ENCODE measurements at regions not wholly inside any gene's neighbourhood (a gene's known extent, or its start where the extent isn't known, plus 50 kb on each side); places are given as distances from the start of the nearest gene placed in this dataset.

- H3K27ac ChIP-seq, result no peak overlapping the region
- intact Hi-C loops (cut with DNase I), result no loop called here
- no peak for TF ChIP-seq CTCF (IDR thresholded peaks at IDR 0.05)
- H3K27me3 ChIP-seq, result no peaks in the 10 kb centered on the region
- H3K36me3 ChIP-seq, result no peaks in the 10 kb centered on the region
- H3K4me3 ChIP-seq, result no peak overlapping the region
- no peak for ATAC-seq
- FAIRE-seq, result no peak
- 95% methylated on average over 2 of the region's 2 CpGs for WGBS, 2 donors
- H3K9me3 ChIP-seq, result no peaks in the 10 kb centered on the region
- no peak for DNase-seq
- H3K4me1 ChIP-seq, result no peaks in the 10 kb centered on the region
Observed at GRCh38 chr15:35813573-35813972, 267.6 kb upstream of the DPH6 start.

GRCh38 chr15:35818846-35819245, 272.9 kb upstream of the DPH6 start:
- Histone ChIP-seq H3K4me3 (no peak overlapping the region), H3K9me3 (no peaks in the 10 kb centered on the region), H3K27me3 (no peaks in the 10 kb centered on the region), H3K36me3 (no peaks in the 10 kb centered on the region), H3K4me1 (no peaks in the 10 kb centered on the region), H3K27ac (no peak overlapping the region)
- 91 to 100% methylated on average over 1 of the region's 1 CpG for WGBS, 2 donors
- DNase-seq (no peak), ATAC-seq (no peak), FAIRE-seq (no peak)
- no peak for TF ChIP-seq CTCF (IDR thresholded peaks at IDR 0.05)
- intact Hi-C loops (cut with DNase I), result no loop called here

DNA sequence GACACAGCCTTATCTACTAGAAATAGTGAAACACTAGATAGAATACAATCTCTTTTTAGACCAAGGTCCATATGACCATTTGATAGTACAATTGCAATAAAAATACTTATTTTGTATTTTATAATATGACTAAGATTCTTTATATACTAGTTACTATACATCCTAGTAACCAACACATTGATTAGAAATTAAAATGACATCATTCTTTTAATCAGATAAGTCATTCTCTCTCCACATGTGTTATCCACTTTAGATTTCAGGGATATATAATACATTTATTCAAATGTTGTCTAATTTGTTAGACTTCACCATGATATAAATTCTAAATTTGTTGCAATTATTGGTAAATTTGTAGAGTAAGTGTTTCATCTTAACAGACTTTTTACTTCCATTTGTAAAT, 276.2 kb upstream of the DPH6 start:
- H3K4me3 ChIP-seq, result no peak overlapping the region
- H3K27ac ChIP-seq, result no peak overlapping the region
- ATAC-seq (no peak), DNase-seq (no peak), FAIRE-seq (peak; percentile 32)
- TF ChIP-seq CTCF (IDR thresholded peaks at IDR 0.05), result no peak
- H3K9me3 ChIP-seq, result no peaks in the 10 kb centered on the region
- no peaks in the 10 kb centered on the region for H3K36me3 ChIP-seq
- no peaks in the 10 kb centered on the region for H3K27me3 ChIP-seq
- no peaks in the 10 kb centered on the region for H3K4me1 ChIP-seq
- intact Hi-C loops (cut with DNase I), result no loop called here

DNA sequence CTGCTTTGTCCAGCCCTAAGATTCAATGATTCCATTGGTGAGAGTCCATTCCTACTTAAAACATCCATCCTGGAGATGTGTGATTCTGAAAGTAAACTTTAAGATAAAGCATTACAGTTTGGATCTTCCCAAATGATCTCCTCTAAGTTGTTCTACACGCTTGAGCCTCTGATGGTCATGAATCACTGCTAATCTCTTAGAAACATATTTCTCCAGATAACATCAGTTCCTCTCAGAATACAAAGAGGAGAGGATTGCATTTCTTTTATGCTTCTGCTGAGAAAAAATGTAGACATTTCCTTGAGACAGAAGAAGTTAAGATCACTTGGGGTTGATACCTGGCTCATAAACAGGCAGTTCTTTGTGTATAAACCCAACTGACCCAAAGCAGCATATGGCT, 281.2 kb upstream of the DPH6 start:
- ATAC-seq (no peak), FAIRE-seq (no peak), DNase-seq (no peak)
- H3K4me3 ChIP-seq, result no peak overlapping the region
- no peaks in the 10 kb centered on the region for H3K36me3 ChIP-seq
- TF ChIP-seq CTCF (IDR thresholded peaks at IDR 0.05), result no peak
- no peaks in the 10 kb centered on the region for H3K4me1 ChIP-seq
- no peak overlapping the region for H3K27ac ChIP-seq
- H3K9me3 ChIP-seq, result no peaks in the 10 kb centered on the region
- intact Hi-C loops (cut with DNase I), result no loop called here
- no peaks in the 10 kb centered on the region for H3K27me3 ChIP-seq
- 81 to 84% methylated on average over 1 of the region's 1 CpG for WGBS, 2 donors

- H3K9me3 ChIP-seq, result no peaks in the 10 kb centered on the region
- H3K36me3 ChIP-seq, result no peaks in the 10 kb centered on the region
- H3K4me1 ChIP-seq, result no peaks in the 10 kb centered on the region
- FAIRE-seq (no peak), DNase-seq (no peak), ATAC-seq (no peak)
- WGBS, 2 donors, result 16 to 25% methylated on average over 3 of the region's 3 CpGs
- no peak overlapping the region for H3K4me3 ChIP-seq
- intact Hi-C loops (cut with DNase I), result no loop called here
- no peaks in the 10 kb centered on the region for H3K27me3 ChIP-seq
- TF ChIP-seq CTCF (IDR thresholded peaks at IDR 0.05), result no peak
- no peak overlapping the region for H3K27ac ChIP-seq
Observed at GRCh38 chr15:35827911-35828310, 281.9 kb upstream of the DPH6 start.

All from pancreas (tissue), 10 donors.